HCT116 (cell line): ENCODE measurements at regions not wholly inside any gene's neighbourhood (a gene's known extent, or its start where the extent isn't known, plus 50 kb on each side); places are given as distances from the start of the nearest gene placed in this dataset.

Experiments
- ATAC-seq: fragments of 200-7000 bp; cut with Tn5 transposase; 2 replicates; pipeline ENCODE4 v1.9.1; 2020; ENCODE audit warnings: mild to moderate bottlenecking, moderate library complexity
- BruUV-seq: library from RNA; stranded (reverse); fragments of 400-500 nt; replicated peaks from 2 replicates; lab custom pipeline; 2021; lab: Mats Ljungman, UMichigan
- CTCF ChIA-PET: fragments of 300-600 bp; sonication (Branson Sonifier 250); formaldehyde crosslinking; loops from one replicate; lab custom pipeline; 2021; ENCODE audit warnings: antibody characterized with exemption; lab: Charles Lee
- POLR2A ChIA-PET: fragments of 300-600, 350-600 bp; sonication (Branson Sonifier 250); formaldehyde crosslinking; loops from one replicate; lab custom pipeline; 2021; ENCODE audit warnings: antibody characterized with exemption; lab: Charles Lee
- RAD21 ChIA-PET, 2 experiments: fragments of 300-600 bp; sonication (Branson Sonifier 250); formaldehyde crosslinking; loops; one replicate each; lab custom pipeline; 2023; ENCODE audit warnings: low total read pairs in 2 of 2; ENCODE audit not compliant: uncharacterized antibody in 2 of 2, unreplicated experiment in 2 of 2, low non-redundant PET in 1 of 2; lab: Charles Lee
- DNase-seq: peaks from one replicate; pipeline ENCODE4 v3.0.0-alpha.2; 2010; ENCODE audit warnings: low read depth, low spot score
- H2AFZ ChIP-seq: fragments of 200-600 bp; shearing (Covaris generic), sonication (generic); 2 replicates; pipeline ENCODE4 v1.6.1; 2017; ENCODE audit warnings: low read depth, mixed run types, mixed read lengths, antibody characterized with exemption, low read length; ENCODE audit not compliant: poor library complexity, severe bottlenecking
- H3K27ac ChIP-seq: 2 replicates; pipeline ENCODE4 v1.5.1; 2012; ENCODE audit warnings: low read depth, low read length
- H3K27me3 ChIP-seq: fragments of 200-600 bp; sonication (generic); 2 replicates; pipeline ENCODE4 v1.6.1; 2016; ENCODE audit warnings: mixed run types, low read length, mixed read lengths; ENCODE audit not compliant: insufficient read depth
- H3K36me3 ChIP-seq, 2 experiments: fragments of 200-500 bp in 1 of 2; fragments of 200-600 bp in 1 of 2; sonication (Bioruptor generic) in 1 of 2; sonication (generic) in 1 of 2; 2 replicates each; pipeline versions ENCODE4 v1.5.1 to v1.6.1; 2014 to 2016; ENCODE audit warnings: low read length in 2 of 2, inconsistent platforms in 1 of 2, mixed read lengths in 1 of 2, mixed run types in 1 of 2; ENCODE audit not compliant: insufficient read depth in 2 of 2, control insufficient read depth in 1 of 2
- H3K4me1 ChIP-seq, 2 experiments: fragments of 200-600 bp in 1 of 2; sonication (generic) in 1 of 2; 2 replicates each; pipeline versions ENCODE4 v1.5.1 to v1.6.1; 2012 to 2017; ENCODE audit warnings: low read length in 2 of 2, inconsistent platforms in 1 of 2, mild to moderate bottlenecking in 1 of 2, mixed read lengths in 1 of 2, mixed run types in 1 of 2, moderate library complexity in 1 of 2; ENCODE audit not compliant: insufficient read depth in 2 of 2, control insufficient read depth in 1 of 2
- H3K4me2 ChIP-seq: fragments of 200-600 bp; sonication (generic); 2 replicates; pipeline ENCODE4 v1.6.1; 2017; ENCODE audit warnings: mixed run types, low read length, mixed read lengths
- H3K4me3 ChIP-seq, 2 experiments: fragments of 200-600 bp in 1 of 2; sonication (generic) in 1 of 2; replicated peaks in 1 of 2; 2 replicates each; pipeline ENCODE4 v1.5.1; 2011 to 2016; ENCODE audit warnings: low read length in 2 of 2, control low read depth in 1 of 2, low read depth in 1 of 2, mild to moderate bottlenecking in 1 of 2, mixed read lengths in 1 of 2, mixed run types in 1 of 2
- H3K79me2 ChIP-seq: fragments of 200-600 bp; sonication (generic); 2 replicates; pipeline ENCODE4 v1.6.1; 2017; ENCODE audit warnings: mild to moderate bottlenecking, mixed run types, low read length, moderate library complexity, mixed read lengths; ENCODE audit not compliant: insufficient read depth
- H3K9ac ChIP-seq: fragments of 200-600 bp; sonication (generic); 2 replicates; pipeline ENCODE4 v1.6.1; 2016; ENCODE audit warnings: low read length, mixed read lengths
- H3K9me2 ChIP-seq: fragments of 200-600 bp; sonication (generic), shearing (Covaris generic); 2 replicates; pipeline ENCODE4 v1.6.1; 2017; ENCODE audit warnings: mixed run types, mild to moderate bottlenecking, moderate library complexity; ENCODE audit not compliant: insufficient read depth
- H3K9me3 ChIP-seq, 2 experiments: fragments of 200-500 bp in 1 of 2; fragments of 200-600 bp in 1 of 2; sonication (Bioruptor generic) in 1 of 2; sonication (generic) in 1 of 2; 2 replicates each; pipeline ENCODE4 v1.6.1; 2014 to 2017; ENCODE audit warnings: low read length in 2 of 2, mixed read lengths in 2 of 2, inconsistent platforms in 1 of 2, low read depth in 1 of 2, mild to moderate bottlenecking in 1 of 2, mixed run types in 1 of 2, moderate library complexity in 1 of 2; ENCODE audit not compliant: control insufficient read depth in 1 of 2, insufficient read depth in 1 of 2
- H4K20me1 ChIP-seq: fragments of 200-600 bp; sonication (generic), shearing (Covaris generic); 2 replicates; pipeline ENCODE4 v1.6.1; 2017; ENCODE audit warnings: mixed run types, mild to moderate bottlenecking, moderate library complexity; ENCODE audit not compliant: insufficient read depth
- CBX3 ChIP-seq: IDR thresholded peaks from 2 replicates; pipeline ENCODE4 v1.6.1; 2012; ENCODE audit warnings: low read depth
- CEBPB ChIP-seq: IDR thresholded peaks from 2 replicates; pipeline ENCODE4 v1.6.1; 2012; ENCODE audit warnings: low read depth
- FOSL1 ChIP-seq: IDR thresholded peaks from 2 replicates; pipeline ENCODE4 v1.6.1; 2012; ENCODE audit warnings: low read depth
- RAD21 ChIP-seq: IDR thresholded peaks from 2 replicates; pipeline ENCODE4 v1.6.1; 2012; ENCODE audit warnings: low read depth, mild to moderate bottlenecking
- SIN3A ChIP-seq: IDR thresholded peaks from 2 replicates; pipeline ENCODE4 v1.6.1; 2012; ENCODE audit warnings: low read depth
- SP1 ChIP-seq: IDR thresholded peaks from 2 replicates; pipeline ENCODE4 v1.6.1; 2012; ENCODE audit warnings: low read depth
- SRF ChIP-seq: IDR thresholded peaks from 2 replicates; pipeline ENCODE4 v1.6.1; 2012; ENCODE audit warnings: low read depth
- TCF7L2 ChIP-seq: IDR thresholded peaks from 2 replicates; pipeline ENCODE4 v1.7.0; 2011; ENCODE audit warnings: borderline replicate concordance, inconsistent platforms; ENCODE audit not compliant: insufficient read depth, insufficient read length; ENCODE audit errors: extremely low read depth
- intact Hi-C: fragments of 100-400 bp; cut with micrococcal nuclease; formaldehyde crosslinking; loops from 2 replicates; pipeline ENCODE4 v1.10.0; 2022
- TF ChIP-seq, protein P1 (sequence below): IDR thresholded peaks from 2 replicates; pipeline ENCODE4 v1.6.1; 2011; ENCODE audit warnings: mild to moderate bottlenecking, low read length, moderate library complexity; ENCODE audit not compliant: insufficient replicate concordance; ENCODE audit errors: extremely low read depth
- TF ChIP-seq, protein P2 (sequence below): IDR thresholded peaks from 2 replicates; pipeline ENCODE4 v1.6.1; 2012
- TF ChIP-seq, protein P3 (sequence below), 3 experiments: fragments of 200-600 bp in 1 of 3; sonication (generic) in 1 of 3; IDR thresholded peaks in 2 of 3; conservative IDR thresholded peaks in 1 of 3; 2 replicates each; pipeline ENCODE4 v1.5.1; 2012 to 2017; ENCODE audit warnings: low read depth in 2 of 3, low read length in 2 of 3, antibody characterized with exemption in 1 of 3, borderline replicate concordance in 1 of 3, control low read depth in 1 of 3, mild to moderate bottlenecking in 1 of 3, mixed read lengths in 1 of 3, mixed run types in 1 of 3, moderate library complexity in 1 of 3; ENCODE audit not compliant: insufficient read depth in 1 of 3

DNA sequence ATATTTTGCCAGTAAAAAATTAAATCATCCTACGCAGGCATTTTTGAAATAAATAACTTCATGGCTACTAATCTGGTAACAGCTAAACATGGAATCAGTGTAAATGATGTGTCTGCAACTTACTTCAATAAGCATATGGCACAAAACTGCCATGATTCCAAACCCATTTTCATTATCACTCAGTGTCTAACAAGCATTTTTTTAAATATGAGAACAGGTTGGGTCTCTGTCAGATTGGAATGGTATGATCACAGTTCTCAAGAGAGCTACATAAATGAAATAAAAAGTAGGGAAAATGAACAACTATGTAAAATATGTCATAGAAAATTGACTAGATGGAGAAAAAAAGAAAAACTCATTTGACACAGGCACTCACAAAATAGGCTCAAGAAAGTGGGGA lies 476.9 kb upstream of the NWD2 start:
- Histone ChIP-seq H3K9me2 (no peaks in the 10 kb centered on the region), H3K4me1 (peaks cover 0 to 5% of the 10 kb centered on the region in 2 experiments; a peak in 1 of 4 replicates), H4K20me1 (no peaks in the 10 kb centered on the region), H3K9me3 (no peaks in the 10 kb centered on the region), H3K27ac (no peak overlapping the region), H3K36me3 (no peaks in the 10 kb centered on the region), H3K4me2 (no peak overlapping the region), H2AFZ (no peak overlapping the region), H3K9ac (no peak overlapping the region), H3K79me2 (no peaks in the 10 kb centered on the region), H3K27me3 (no peaks in the 10 kb centered on the region), H3K4me3 (no peak overlapping the region)
- intact Hi-C loops, result no loop called here
- BruUV-seq, result no TSS peak
- CTCF ChIA-PET, result no interaction called here
- no peak for ATAC-seq
- no peak for DNase-seq
- POLR2A ChIA-PET, result no interaction called here
- RAD21 ChIA-PET, result no interaction called here
- TF ChIP-seq RAD21 (no peak), CBX3 (no peak), CEBPB (no peak), SIN3A (no peak), SP1 (no peak), FOSL1 (no peak), TCF7L2 (no peak), SRF (no peak)
- TF ChIP-seq, protein P1, sequence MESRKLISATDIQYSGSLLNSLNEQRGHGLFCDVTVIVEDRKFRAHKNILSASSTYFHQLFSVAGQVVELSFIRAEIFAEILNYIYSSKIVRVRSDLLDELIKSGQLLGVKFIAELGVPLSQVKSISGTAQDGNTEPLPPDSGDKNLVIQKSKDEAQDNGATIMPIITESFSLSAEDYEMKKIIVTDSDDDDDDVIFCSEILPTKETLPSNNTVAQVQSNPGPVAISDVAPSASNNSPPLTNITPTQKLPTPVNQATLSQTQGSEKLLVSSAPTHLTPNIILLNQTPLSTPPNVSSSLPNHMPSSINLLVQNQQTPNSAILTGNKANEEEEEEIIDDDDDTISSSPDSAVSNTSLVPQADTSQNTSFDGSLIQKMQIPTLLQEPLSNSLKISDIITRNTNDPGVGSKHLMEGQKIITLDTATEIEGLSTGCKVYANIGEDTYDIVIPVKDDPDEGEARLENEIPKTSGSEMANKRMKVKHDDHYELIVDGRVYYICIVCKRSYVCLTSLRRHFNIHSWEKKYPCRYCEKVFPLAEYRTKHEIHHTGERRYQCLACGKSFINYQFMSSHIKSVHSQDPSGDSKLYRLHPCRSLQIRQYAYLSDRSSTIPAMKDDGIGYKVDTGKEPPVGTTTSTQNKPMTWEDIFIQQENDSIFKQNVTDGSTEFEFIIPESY, result no peak
- TF ChIP-seq, protein P2, sequence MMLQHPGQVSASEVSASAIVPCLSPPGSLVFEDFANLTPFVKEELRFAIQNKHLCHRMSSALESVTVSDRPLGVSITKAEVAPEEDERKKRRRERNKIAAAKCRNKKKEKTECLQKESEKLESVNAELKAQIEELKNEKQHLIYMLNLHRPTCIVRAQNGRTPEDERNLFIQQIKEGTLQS, result no peak
- TF ChIP-seq, protein P3, sequence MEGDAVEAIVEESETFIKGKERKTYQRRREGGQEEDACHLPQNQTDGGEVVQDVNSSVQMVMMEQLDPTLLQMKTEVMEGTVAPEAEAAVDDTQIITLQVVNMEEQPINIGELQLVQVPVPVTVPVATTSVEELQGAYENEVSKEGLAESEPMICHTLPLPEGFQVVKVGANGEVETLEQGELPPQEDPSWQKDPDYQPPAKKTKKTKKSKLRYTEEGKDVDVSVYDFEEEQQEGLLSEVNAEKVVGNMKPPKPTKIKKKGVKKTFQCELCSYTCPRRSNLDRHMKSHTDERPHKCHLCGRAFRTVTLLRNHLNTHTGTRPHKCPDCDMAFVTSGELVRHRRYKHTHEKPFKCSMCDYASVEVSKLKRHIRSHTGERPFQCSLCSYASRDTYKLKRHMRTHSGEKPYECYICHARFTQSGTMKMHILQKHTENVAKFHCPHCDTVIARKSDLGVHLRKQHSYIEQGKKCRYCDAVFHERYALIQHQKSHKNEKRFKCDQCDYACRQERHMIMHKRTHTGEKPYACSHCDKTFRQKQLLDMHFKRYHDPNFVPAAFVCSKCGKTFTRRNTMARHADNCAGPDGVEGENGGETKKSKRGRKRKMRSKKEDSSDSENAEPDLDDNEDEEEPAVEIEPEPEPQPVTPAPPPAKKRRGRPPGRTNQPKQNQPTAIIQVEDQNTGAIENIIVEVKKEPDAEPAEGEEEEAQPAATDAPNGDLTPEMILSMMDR (IDR thresholded peaks at IDR 0.05 in 2 of 3, conservative IDR thresholded peaks at IDR 0.05 in 1 of 3; ENCODE audit: borderline replicate concordance in 1 of 3, insufficient read depth in 1 of 3, low read depth in 2 of 3, low read length in 2 of 3), result no peak
